ENCODE measurements at regions not wholly inside any gene's neighbourhood (a gene's known extent, or its start where the extent isn't known, plus 50 kb on each side); places are given as distances from the start of the nearest gene placed in this dataset.

GRCh38 chr5:164356790-164357189 lies 851.4 kb downstream of the MAT2B start:
- TF ChIP-seq, protein P1, sequence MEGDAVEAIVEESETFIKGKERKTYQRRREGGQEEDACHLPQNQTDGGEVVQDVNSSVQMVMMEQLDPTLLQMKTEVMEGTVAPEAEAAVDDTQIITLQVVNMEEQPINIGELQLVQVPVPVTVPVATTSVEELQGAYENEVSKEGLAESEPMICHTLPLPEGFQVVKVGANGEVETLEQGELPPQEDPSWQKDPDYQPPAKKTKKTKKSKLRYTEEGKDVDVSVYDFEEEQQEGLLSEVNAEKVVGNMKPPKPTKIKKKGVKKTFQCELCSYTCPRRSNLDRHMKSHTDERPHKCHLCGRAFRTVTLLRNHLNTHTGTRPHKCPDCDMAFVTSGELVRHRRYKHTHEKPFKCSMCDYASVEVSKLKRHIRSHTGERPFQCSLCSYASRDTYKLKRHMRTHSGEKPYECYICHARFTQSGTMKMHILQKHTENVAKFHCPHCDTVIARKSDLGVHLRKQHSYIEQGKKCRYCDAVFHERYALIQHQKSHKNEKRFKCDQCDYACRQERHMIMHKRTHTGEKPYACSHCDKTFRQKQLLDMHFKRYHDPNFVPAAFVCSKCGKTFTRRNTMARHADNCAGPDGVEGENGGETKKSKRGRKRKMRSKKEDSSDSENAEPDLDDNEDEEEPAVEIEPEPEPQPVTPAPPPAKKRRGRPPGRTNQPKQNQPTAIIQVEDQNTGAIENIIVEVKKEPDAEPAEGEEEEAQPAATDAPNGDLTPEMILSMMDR (IDR thresholded peaks at IDR 0.05): no peak
- no peak for TF ChIP-seq POLR2A (IDR thresholded peaks at IDR 0.05)

Measured in thyroid gland (tissue), 4 donors.